NOMO-1 treated with DMSO at 0.1 percent for 48 hours (cell line): ENCODE measurements at regions not wholly inside any gene's neighbourhood (a gene's known extent, or its start where the extent isn't known, plus 50 kb on each side); places are given as distances from the start of the nearest gene placed in this dataset.
A peak's percentile ranks its signal among the peaks of the same experiment; 100 is the strongest.

Experiments
- DNase-seq: peaks from one replicate; lab custom pipeline; 2025; ENCODE audit not compliant: unreplicated experiment; lab: John Stamatoyannopoulos, UW

DNA sequence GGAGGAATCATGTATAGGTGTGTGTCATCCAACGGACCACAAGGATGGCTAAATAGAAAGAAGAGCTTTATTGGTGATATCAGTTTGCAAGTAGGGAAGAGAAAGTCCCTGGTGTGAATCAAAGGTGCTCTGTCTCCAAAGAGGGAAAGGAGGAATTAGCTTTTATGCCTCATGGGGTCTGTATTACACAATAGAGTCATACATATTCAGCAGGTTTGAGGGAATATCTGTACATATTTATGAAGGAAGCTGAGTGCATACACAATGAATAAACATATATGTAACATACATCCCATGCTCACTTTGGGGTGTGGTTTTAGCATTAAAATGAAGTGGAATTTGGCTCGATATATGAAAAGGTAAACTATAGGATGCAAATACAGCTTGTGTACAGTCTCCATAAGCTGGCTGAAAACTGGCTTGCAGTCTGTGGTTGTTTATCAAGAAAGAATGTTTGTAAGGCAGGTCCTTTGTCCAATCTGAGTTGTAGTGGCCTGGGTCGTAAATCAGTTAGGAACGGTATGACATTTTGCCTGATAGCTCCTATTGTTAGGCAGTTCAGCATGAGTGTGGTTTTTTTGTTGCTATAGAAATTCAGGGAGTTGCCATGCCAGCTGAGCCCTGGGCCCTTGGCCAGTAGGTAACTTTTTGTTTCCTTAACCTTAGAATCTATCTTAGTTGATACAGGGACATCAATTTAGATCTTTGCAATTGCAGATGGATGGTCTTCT is 198.0 kb upstream of the ZP4 start:
- no peak for DNase-seq

- no peak for DNase-seq
Observed at GRCh38 chr1:238073991-238074390, 183.3 kb upstream of the ZP4 start.

GRCh38 chr1:238071061-238071460 is 180.3 kb upstream of the ZP4 start:
- DNase-seq = no peak

DNA sequence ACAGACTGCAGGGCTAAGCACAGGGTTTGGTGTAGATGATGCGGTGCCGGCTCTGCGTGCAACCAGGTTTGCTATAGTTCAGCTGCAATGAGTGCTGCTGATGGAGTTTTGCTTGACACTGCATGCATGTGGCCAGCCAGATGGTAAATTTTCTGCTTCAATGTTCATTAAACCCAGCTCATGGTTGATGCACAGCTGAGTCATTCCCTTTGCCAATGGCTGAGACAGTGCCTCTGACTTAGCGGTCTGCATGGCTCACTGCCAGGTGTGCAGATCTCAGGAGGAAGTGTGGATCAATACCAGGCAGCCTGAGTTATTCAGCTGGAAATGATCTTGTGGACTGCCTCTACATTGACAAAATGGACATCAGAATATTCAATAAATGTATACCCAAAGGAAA is 172.7 kb upstream of the ZP4 start:
- DNase-seq = no peak

- DNase-seq = no peak
Observed at GRCh38 chr1:238061967-238062613, 171.4 kb upstream of the ZP4 start.

DNA sequence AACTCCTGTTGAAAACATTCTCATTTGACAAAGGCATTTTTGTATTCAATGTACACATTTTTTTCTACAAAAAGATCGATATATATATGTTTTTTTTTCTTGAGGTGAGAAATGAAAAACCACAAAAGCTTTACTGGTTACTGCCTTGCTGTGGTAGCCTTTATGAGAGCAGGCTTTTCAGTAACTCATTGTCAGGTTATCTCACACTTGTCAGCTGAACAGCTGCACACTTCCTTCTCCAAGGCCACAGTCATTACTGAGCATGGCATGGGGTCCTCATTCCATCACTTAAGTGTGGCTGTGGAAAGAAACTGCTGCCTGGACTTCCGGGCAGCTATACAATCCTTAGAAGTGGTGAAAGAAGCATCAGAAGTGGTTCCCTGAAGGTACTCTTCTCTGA is 169.3 kb upstream of the ZP4 start:
- DNase-seq = no peak

- DNase-seq = peak; percentile 1
Observed at GRCh38 chr1:238052496-238053266, 162.0 kb upstream of the ZP4 start.

GRCh38 chr1:238029126-238029525 is 138.4 kb upstream of the ZP4 start:
- DNase-seq = no peak

DNA sequence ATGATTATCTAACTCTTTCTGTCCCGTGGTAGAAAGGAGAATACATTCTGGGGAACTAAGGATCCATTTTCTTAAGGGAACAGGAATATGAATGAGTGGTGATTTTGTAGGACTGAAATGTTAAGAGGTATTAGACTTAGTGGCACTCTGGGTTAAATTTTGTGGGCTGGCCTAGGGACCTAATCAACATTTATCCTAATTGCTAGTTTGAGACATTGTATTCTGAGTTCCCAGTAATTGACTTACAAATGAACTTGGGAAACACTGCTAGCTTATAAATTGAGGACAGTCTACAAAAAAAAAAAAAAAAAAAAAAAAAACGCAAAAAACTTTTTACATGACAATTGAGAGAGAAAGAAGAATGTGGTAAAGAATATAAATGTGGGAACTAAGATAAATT is 136.6 kb upstream of the ZP4 start:
- no peak for DNase-seq

GRCh38 chr1:238023137-238023536 is 132.4 kb upstream of the ZP4 start:
- DNase-seq = no peak

DNA sequence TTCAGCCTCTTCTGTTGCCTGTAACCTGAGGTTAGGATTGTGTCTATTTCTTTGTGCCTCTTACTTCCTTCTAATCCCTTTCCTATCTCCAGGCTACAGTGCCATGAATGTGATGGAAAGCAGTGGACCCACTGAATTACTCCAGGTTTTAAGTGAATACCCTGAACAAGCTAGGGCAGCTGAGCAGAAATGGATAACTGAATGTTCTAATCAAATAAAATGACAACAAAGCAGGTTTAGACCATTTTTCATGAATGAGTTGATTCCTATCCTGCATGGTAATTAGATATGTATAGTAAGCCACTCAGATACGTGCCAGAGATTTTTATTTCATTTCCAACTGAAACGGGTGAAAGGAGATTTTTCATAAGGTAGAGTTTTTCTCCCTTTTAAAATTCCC is 127.5 kb upstream of the ZP4 start:
- DNase-seq = no peak

GRCh38 chr1:238006779-238007178 is 116.1 kb upstream of the ZP4 start:
- no peak for DNase-seq

GRCh38 chr1:238005116-238005515 is 114.4 kb upstream of the ZP4 start:
- DNase-seq = peak; percentile 66

- no peak for DNase-seq
Observed at GRCh38 chr1:238001818-238002217, 111.1 kb upstream of the ZP4 start.

GRCh38 chr1:237999426-238000052 is 108.8 kb upstream of the ZP4 start:
- no peak for DNase-seq

- DNase-seq = no peak
Observed at GRCh38 chr1:237998581-237998980, 107.9 kb upstream of the ZP4 start.

- DNase-seq = no peak
Observed at GRCh38 chr1:237983496-237983895, 92.8 kb upstream of the ZP4 start.

GRCh38 chr1:237981223-237981622 is 90.5 kb upstream of the ZP4 start:
- peak; percentile 83 for DNase-seq

- no peak for DNase-seq
Observed at GRCh38 chr1:237976331-237976730, 85.6 kb upstream of the ZP4 start.

DNA sequence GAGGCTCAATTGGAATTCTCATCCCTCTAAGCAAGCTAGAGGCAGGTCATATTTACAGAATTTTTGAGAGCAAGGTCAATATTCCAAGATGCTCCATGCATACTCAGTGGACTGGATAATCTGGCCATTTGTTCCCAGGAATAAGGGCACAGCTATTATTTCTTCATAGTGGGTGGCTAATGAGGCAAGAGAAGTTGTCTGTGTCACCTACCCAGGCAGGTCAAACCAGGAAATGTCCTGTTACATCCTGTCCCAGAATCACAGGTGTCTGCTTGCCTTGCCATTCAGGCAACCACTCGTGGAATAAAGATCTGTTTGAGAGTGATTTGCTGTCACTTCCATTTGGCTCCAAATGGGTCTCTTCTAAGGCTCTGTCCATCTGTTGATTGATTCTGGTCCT is 85.2 kb upstream of the ZP4 start:
- DNase-seq = no peak

DNA sequence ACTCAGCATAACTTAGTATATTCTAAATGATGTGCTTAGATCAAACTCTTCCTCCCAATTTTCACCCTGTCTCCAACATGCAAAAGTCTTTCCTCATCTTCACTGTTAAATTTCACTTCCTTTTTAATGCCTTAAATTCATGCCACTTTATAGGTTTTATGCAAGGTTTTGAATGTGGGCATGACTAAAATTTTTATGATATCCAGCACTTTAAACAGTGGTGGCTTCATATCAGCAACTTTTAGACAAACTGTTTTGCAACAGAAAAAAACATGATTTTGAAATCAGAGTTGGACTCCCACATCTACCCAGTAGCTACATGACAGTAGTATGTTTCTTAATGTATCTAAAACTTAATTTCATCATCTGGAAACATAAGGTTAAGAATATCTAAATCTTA is 84.7 kb upstream of the ZP4 start:
- peak; percentile 89 for DNase-seq

DNA sequence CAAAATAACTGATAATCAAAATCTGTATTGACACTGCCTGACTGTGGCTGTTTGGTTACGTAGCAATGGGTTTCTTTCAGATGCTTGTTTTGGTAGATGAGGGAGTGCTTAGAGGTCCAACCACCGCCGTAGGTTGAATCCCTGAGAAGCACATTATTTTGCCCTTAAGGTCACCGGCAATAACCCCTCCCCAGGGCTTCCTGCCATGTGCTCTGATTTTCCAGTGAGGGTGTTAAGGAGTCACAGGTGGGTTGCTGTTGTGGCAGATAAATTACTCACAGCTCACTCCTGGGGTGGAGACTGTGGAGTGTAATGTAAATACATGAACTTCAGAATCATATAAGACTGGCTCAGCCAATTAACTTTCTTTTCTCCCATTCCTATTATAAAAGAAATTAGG is 81.5 kb upstream of the ZP4 start:
- DNase-seq = no peak
